Prostate gland (tissue), 2 donors: ENCODE measurements at regions not wholly inside any gene's neighbourhood (a gene's known extent, or its start where the extent isn't known, plus 50 kb on each side); places are given as distances from the start of the nearest gene placed in this dataset.

Source experiments
- POLR2AphosphoS5 ChIP-seq: sonication (generic); formaldehyde crosslinking; IDR thresholded peaks from one replicate; pipeline ENCODE4 v1.6.1; 2017; ENCODE audit warnings: antibody characterized with exemption
- TF ChIP-seq, protein P1 (sequence below), 4 experiments: fragments of 200-600 bp in 2 of 4; fragments of 450-650 bp in 2 of 4; sonication (generic) in 2 of 4; IDR thresholded peaks; 1 replicate in 3 of 4; 2 replicates in 1 of 4; pipeline ENCODE4 v1.5.1; 2016 to 2019; ENCODE audit warnings: antibody characterized with exemption in 4 of 4, mild to moderate bottlenecking in 2 of 4, moderate library complexity in 2 of 4

DNA sequence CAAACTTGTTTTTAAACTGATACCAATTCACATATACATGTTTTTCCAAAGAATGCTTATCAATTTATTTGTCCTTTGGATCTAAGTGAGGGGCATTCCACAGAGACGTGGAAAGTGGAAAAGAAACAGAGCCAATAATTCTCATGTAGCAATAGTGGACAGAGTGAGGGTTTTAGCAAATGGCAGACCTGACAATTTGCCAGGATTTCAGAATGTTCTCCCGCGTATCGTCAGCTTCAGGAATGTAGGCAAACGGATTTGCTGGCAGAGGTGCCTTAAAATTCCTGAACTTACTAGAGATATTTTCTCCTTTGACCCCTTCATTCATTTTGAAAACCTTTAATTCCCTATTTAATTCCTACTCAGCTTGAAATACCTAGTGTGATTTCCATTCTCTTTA lies 193.4 kb upstream of the CPHXL start:
- TF ChIP-seq, protein P1, sequence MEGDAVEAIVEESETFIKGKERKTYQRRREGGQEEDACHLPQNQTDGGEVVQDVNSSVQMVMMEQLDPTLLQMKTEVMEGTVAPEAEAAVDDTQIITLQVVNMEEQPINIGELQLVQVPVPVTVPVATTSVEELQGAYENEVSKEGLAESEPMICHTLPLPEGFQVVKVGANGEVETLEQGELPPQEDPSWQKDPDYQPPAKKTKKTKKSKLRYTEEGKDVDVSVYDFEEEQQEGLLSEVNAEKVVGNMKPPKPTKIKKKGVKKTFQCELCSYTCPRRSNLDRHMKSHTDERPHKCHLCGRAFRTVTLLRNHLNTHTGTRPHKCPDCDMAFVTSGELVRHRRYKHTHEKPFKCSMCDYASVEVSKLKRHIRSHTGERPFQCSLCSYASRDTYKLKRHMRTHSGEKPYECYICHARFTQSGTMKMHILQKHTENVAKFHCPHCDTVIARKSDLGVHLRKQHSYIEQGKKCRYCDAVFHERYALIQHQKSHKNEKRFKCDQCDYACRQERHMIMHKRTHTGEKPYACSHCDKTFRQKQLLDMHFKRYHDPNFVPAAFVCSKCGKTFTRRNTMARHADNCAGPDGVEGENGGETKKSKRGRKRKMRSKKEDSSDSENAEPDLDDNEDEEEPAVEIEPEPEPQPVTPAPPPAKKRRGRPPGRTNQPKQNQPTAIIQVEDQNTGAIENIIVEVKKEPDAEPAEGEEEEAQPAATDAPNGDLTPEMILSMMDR (IDR thresholded peaks at IDR 0.05), result no peak
- no peak for TF ChIP-seq POLR2AphosphoS5
